NCI-H82 treated with DMSO at 0.1 percent for 48 hours (cell line): ENCODE measurements at regions not wholly inside any gene's neighbourhood (a gene's known extent, or its start where the extent isn't known, plus 50 kb on each side); places are given as distances from the start of the nearest gene placed in this dataset.
"Not testable (repeated sequence)": the region's sequence is repeated elsewhere in the genome, so short reads cannot be mapped to it uniquely, and the experiment has no call there.

Experiments used
- DNase-seq: peaks from one replicate; lab custom pipeline; 2025; ENCODE audit not compliant: unreplicated experiment; lab: John Stamatoyannopoulos, UW

DNA sequence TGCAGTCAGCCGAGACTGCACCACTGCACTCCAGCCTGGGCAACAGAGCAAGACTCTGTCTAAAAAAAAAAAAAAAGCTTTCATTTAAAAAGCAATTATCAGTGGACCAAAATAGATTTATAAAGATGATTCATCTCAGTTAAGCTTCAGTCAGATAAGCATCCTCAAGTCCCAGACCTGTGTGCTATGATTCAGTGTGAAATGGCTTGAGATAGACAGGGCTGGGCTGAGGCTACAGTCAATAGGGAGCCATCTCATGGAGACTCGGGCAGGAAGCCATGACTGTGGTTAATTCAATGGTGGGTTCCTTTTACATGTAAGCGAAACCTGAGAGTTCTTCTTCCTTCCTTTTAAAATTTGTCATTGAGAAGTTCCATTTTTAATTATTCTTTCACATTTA is 276.0 kb downstream of the TFAP2A start:
- no peak for DNase-seq

DNA sequence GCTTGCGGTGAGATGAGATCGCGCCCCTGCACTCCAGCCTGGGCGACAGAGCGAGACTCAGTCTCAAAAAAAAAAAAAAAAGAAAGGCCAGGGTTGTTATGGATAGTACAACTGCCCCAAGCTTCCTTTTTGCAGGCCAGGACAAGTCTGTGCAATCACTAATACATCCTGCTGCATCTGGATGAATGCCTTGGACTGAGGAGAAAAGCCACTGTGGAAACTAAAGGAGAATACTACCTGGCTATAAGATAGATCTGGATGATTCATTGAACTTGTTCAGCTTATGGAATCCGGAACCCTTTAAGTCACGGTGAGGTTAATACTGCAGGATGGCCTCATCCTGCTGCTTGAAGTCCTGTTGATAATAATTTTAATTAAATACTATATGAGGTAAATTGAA is 278.2 kb downstream of the TFAP2A start:
- no peak for DNase-seq

DNA sequence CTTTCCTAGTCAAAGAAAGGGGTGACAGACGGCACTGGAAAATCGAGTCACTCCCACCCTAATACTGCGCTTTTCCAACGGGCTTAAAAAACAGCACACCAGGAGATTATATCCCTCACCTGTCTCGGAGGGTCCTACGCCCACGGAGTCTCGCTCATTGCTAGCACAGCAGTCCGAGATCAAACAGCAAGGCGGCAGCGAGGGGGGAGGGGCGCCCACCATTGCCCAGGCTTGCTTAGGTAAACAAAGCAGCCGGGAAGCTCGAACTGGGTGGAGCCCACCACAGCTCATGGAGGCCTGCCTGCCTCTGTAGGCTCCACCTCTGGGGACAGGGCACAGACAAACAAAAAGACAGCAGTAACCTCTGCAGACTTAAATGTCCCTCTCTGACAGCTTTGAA is 280.7 kb downstream of the TFAP2A start:
- DNase-seq, result not testable (repeated sequence)

DNA sequence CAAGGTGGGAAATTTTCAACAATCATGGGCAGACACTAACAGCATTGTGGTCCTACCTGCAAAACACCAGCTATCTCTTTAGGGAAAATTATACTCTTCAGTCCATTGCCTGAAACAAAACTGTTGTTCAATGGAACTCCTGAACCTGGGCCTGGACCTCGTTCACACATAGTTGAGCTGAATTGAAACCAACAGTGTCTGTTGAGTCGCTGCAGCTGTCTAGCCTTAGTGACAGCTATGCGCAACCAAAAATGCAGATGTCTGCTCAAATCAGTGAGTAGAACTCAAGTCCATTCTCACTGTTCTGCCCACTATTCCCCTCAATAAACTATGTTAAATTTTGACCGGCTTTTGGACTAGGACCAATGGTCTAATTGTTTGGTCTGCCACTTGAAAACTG is 286.2 kb downstream of the TFAP2A start:
- DNase-seq, result no peak

DNA sequence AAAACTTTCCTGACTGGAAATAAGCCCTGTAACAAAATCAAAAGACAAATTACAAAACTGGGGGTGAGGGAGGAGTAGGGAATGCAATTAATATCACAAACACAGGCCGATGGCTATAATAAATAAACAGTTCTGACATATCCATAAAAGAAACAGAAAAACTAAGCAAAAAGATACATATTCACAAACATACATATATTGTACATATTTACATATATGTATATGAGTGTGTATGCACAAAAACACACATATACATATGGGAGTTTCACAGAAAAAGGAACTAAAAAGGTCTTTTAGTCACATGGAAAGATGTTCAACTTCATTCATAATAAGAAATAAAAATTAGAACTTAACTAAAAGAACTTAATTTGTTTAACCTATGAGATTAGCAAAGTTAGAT is 292.7 kb downstream of the TFAP2A start:
- DNase-seq, result no peak

DNA sequence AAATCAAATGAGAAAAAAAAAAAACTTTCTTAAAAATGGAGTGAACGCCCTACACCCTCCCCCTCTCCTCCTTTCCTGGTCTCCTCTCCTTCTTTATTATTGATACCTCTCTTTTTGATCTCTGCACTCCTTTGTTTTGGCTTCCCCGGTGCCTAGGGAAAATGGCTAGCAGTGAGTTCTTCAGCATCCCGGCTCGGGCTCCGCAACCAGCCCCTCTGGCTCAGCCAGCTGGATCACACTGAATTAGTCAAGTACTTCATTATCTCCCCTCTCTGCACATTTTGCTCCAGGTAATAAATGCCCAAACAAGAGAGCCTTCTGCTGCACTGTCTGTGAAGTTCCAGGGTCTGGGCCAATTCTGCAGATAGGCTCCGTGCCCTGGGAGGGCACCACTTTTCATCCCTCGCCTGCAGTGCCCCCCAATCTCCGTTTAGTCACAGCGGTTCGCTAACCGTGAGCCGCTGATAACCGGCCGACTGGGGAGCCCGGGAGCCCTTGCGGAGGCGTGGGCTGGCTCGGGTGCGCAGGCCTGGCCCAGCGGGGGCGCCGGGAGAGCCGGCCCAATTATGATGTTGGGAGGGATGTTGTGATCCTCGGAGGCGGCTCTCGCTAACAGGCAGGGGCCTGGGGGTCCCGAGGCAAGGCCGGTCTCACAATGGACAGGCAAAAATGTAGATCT is 301.9 kb downstream of the TFAP2A start:
- no peak for DNase-seq

DNA sequence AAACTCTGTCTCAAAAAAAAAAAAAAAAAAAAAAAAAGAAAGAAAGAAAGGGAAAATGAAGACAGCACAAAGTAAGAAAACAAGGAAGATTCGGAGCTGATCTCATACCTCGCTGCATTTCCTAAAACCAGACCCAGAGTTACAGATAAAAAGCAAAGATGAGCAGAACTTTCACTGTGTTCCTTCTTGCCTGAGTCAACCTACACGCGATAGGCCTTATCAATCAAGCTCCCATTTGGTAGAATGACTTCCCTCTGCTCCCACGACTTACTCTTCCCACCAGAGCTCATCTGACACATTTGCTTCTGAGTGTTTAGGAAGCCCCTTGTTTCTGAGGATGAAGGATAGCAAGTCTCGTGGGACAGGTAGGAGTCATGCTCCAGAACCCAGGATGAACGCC is 302.9 kb downstream of the TFAP2A start:
- no peak for DNase-seq

DNA sequence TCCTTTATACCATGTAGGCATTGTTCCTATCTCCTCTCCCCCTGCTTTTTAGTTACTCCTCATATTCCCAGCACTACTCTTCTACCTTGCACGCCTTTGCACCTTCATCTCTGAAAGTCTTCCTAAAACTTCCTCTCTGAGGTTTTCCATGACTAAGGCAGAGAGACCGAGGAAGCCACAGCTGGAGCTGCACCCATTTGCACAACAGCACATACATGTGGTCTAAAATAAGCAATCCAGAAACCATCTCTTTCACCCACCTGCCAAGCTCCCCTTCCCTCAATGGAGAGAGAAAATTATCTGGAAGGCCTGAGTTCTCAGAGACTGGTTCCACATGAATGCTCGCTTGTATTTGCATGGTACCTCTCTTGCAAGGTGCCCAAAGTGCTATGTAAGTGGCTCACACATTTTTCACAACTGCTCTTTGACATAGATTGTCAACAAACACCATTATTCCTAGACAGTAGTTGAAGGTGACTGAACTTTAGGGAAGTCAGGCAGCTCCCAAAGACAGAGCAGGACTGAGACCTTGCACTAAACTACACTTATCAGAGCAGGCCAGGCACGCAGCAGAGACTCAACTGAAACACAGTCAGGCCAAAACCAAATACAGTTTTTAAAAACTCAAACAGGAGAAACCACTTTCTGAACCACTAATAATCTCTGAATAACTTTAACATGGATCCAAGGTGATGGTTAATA is 313.2 kb downstream of the TFAP2A start:
- DNase-seq, result no peak

DNA sequence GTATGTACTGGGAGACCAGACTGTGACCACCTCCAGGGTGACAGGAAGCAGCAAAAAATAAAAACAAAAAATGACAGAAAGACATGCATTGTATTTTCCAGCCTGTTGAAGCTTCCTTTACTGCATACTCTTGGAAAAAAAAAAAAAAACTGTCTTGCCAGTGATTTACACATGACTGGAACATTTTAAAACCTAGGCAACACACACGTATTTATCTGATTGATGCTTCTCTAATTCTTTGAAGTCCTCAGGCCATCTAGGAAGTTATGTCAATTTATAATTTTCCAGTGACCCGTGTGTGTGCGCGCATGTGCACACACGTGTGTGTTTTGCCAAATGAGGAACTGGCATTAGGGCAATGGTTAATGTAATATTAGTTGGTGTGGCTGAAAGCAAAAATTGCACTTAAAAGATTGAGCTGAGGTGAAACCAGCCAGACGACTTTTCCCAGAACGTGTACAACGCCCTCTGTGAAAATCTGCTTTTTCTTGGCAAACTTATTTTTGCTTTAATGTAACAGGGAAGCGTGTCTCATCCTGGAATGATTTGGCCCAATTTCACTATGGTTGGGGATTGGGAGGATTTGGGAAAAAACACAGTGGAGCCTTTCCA is 315.2 kb downstream of the TFAP2A start:
- DNase-seq, result no peak

DNA sequence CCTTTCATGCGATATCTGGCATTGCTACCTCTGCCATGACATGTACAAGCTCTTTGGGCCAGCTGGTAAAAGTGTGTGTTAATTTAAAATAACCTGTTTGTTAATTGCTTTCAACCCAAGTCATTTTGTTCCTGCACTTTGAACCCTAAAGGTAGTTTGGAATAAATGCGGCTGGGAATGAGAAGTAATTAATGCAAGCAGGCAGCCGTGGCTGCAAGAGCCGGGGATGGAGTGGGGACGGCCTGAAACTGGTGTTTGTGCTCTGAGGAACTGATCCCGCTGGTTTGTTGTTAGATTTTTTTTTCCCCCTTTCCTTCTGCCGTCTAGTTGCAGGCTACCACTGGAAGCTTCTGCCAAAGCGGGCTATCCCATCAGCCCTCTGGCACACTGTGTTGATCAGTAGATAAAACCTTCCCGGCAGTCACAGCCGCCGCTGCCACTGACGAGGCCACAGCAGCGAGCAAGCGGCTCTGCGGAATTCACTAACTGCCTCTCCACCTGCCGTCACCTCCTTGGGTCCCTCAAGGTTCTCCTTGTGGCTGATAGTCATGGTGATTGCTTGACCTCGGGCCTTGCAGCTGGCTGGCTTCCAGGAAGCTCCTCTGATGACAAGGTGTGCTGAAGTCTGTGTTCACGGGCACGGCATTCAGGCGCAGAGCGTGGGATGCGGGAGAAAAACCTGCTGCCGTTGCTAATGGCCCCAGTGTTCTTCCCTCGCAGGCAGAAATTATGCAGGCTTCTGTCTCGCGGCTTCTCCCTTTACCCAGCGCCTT is 315.9 kb downstream of the TFAP2A start:
- DNase-seq, result no peak

DNA sequence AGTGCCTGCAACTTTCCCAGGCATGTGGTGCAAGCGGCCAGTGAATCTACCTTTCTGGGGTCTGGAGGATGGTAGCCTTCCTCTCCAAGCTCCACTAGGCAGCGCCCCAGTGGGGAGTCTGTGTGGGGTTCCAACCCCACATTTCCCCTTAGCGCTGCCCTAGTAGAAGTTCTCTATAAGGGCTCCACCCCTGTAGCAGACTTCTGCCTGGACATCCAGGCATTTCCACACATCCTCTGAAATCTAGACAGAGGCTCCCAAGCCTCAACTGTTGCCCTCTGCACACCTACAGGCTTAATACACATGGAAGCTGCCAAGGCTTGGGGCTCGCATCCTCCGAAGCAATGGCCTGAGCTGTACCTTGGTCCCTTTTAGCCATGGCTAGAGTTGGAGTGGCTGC is 321.6 kb downstream of the TFAP2A start:
- DNase-seq, result no peak

DNA sequence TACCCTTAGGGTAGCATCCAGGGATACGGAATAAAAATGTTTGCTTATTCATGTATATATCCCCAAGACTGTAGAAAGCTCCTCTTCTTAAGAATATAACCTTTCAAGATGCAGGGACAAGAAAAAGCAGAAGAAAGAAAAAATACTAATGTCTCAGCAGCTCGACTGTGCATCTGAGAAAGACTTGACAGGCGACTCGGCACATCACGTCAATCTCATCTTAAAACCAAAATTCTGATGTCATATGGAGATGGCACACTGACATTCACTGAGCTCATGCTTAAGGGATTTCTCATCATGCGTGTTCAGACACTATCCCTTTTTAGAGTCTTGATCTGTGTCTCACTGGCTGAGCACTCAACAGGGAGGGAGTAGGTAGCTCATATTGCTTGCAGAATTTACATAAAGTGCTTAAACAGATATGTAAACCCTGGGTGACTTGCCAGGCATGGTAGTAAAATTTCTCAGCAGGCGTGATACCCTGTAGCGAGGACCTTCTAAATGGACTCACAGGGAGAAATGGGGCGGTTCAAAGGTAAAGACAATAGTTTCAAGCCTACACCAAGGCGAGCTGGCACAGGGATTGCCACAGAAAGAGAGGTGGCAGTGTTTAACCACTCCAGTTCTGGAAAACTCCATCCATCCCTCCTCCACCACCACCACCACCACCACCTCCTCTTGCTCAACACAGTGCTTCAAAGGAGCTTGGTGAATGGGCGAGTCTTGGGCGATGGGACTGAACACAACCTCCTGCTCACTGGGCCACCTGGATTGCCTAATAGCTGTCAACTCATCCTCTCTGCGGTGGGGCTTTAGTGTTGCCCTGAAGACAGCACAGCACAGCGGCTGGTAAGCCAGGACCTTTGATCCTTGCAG is 330.5 kb downstream of the TFAP2A start:
- DNase-seq, result no peak

DNA sequence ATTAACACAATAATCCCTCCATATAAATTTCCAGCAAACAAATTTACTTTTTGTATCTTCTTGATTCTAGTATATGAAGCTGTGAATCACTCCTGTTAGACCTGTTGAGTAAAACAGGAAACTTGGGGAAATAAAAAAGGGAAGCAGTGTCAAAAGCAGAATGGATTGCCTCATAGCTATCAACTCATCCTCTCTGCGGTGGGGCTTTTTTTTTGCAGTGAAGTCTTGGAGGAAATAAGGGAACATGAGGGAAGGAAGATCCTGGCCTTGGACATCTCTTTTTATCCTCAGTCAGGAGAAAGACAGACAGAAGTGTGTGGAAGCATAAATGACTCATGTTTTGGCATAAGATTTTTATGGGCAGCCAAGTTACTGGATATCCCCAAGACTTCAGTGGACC is 332.5 kb downstream of the TFAP2A start:
- no peak for DNase-seq

DNA sequence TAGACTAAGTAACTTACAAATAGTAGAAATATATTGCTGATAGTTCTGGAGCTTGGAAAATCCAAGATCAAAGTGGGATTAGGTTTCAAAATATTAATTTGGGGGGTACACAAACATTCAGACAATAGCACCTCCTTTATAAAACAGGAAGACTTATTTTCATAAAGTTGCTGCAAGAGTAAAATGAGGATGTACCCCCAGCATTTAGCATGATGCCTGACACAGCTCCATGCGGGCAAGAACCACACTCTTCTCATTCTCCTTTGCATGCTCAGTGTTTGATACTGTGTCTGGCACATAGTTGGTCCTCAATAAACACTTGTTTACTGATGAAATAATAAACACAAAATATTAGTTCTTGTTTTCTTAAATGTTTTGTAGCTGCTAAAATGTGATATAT is 332.9 kb downstream of the TFAP2A start:
- DNase-seq, result no peak

DNA sequence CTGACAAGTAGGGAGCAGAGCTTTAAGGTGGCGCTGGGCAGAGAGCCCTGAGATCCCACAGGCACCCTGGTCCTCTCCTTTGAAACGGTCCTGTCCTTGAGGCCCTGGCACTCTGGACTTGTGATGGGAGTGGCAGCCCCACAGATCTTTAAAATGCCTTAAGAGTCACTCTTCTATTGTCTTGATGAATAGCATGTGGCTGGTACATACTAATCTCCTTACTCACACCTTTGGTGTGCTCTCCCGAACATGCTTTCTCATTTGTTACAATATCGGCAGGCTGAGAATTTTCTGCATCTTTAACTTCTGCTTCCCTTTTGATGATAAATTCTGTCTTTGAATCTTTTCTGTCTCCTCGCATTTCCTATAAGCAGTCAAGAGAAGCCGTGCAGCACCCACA is 333.8 kb downstream of the TFAP2A start:
- no peak for DNase-seq

DNA sequence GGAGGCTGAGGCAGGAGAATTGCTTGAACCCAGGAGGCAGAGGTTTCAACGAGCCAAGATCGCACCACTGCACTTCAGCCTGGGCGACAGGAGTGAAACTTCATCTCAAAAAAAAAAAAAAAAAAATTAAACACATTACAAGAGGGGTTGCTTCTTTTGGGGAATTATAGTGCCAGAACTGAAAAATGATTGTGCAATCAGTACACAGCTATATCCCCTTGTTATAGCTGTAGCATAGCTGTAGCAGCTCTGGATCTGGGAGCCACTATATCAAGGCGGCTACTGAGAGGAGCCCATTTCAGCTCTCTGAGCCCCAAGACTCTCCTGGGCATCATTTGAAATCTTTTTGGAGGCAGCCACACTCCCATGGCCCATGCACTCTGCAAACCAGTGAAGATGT is 334.3 kb downstream of the TFAP2A start:
- DNase-seq, result no peak

DNA sequence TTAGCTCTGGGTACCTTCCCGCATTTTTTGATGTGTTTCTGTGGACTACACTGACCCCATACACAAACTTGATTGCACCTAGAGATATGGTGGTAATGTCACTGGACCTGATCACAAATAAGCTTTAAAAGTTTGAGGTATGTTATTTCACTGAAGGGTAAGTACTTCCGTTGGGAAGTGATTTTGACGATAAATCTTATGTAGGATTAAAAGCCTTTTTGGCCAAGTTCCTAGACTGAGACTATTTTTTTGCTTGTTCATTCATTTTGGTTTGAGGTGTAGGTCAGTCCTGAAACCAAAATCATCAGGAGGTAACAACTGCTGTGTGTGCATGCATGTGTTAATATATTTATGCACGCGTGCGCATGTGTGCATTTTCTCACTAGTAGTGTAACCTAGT is 336.3 kb downstream of the TFAP2A start:
- no peak for DNase-seq

DNA sequence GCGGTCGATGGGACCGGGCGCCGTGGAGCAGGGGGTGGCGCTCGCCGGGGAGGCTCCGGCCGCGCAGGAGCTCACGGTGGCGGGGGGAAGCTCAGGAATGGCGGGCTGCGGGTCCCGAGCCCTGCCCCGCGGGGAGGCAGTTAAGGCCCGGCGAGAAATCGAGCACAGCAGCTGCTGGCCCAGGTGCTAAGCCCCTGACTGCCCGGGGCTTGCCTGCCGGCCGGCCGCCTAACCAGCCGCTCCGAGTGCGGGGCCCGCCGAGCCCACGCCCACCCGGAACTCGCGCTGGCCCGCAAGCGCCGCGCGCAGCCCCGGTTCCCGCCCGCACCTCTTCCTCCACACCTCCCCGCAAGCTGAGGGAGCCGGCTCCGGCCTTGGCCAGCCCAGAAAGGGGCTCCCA is 340.1 kb downstream of the TFAP2A start:
- DNase-seq, result not testable (repeated sequence)

DNA sequence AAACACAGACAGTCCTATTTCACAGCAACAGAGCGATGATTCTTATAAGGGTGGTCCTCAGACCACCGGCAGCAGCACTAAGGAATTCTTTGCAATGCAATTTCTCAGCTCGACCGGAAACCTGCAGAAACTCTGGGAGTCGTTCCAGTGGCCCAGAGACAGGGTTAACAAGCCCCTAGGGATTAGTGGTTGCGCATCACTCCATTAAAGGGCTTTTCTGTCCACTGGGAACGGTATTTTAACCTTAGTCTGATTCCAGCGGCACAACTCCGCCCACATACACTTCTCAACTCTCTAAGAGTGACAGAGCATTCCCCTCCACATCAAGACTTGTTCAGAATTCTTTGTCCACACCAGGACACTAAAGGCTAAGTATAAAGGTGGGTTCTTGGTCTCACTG is 341.5 kb downstream of the TFAP2A start:
- DNase-seq, result no peak

DNA sequence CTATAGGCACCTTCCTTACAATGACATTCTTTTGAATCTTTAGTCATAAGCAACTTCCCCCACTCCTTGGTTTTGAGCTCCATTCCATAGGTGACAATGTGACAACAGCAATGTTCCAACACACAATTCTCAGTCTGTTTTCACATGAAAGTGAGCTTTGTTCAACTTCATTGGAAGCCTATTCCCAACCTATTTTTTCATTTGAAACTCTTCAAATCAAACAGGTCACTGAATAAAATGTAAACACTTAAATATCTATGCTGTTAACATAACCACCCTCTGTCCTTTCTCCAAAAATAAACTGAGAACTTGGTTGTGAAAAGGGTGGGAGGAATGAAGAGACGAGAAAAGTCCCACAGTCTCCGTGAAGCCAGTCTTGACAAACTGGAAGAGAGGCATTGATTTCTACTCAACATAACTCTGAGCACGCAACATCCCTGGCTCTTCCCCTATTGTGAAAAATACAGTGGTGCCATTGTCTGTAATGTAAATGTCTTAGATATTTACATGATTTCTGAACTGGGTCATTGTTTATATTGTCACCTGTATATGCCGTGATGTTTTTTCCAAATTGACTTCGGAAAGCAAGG is 343.1 kb downstream of the TFAP2A start:
- no peak for DNase-seq
